WTC11 (cell line): ENCODE measurements at regions not wholly inside any gene's neighbourhood (a gene's known extent, or its start where the extent isn't known, plus 50 kb on each side); places are given as distances from the start of the nearest gene placed in this dataset.

ENCODE experiments used
- ATAC-seq: fragments of 200-7000 bp; cut with Tn5 transposase; 2 replicates; pipeline ENCODE4 v1.10.0; 2021; ENCODE audit warnings: mild to moderate bottlenecking, moderate library complexity
- CTCF ChIA-PET: fragments of 300-600 bp; sonication (Branson Sonifier 250); formaldehyde crosslinking; loops from one replicate; lab custom pipeline; 2021; ENCODE audit warnings: antibody characterized with exemption; lab: Charles Lee
- POLR2A ChIA-PET: fragments of 350-600 bp; sonication (Branson Sonifier 250); formaldehyde crosslinking; loops from one replicate; lab custom pipeline; 2021; ENCODE audit warnings: antibody characterized with exemption; lab: Charles Lee
- DNase-seq: peaks from one replicate; pipeline ENCODE4 v3.0.0; 2021; ENCODE audit warnings: low spot score
- H3K27ac Mint-ChIP-seq: 2 replicates; pipeline ENCODE4 v1.8.0; 2021; ENCODE audit warnings: mixed read lengths
- H3K27me3 Mint-ChIP-seq: 2 replicates; pipeline ENCODE4 v1.8.0; 2021; ENCODE audit warnings: low read depth, mild to moderate bottlenecking, moderate library complexity, mixed read lengths
- H3K36me3 Mint-ChIP-seq: 2 replicates; pipeline ENCODE4 v1.8.0; 2021; ENCODE audit warnings: mixed read lengths
- H3K4me1 Mint-ChIP-seq: 2 replicates; pipeline ENCODE4 v1.8.0; 2022; ENCODE audit warnings: mixed read lengths
- H3K4me3 Mint-ChIP-seq: 2 replicates; pipeline ENCODE4 v1.8.0; 2021; ENCODE audit warnings: mild to moderate bottlenecking, moderate library complexity, mixed read lengths
- H3K9me3 Mint-ChIP-seq: 2 replicates; pipeline ENCODE4 v1.8.0; 2021; ENCODE audit warnings: mixed read lengths
- CBFB ChIP-seq: sonication (generic); formaldehyde crosslinking; IDR thresholded peaks from 2 replicates; pipeline ENCODE4 v1.8.1; 2022; ENCODE audit warnings: mild to moderate bottlenecking, low read depth, missing genetic modification reagents
- ESRRA ChIP-seq: sonication (generic); formaldehyde crosslinking; IDR thresholded peaks from 2 replicates; pipeline ENCODE4 v1.8.1; 2022; ENCODE audit warnings: mild to moderate bottlenecking, missing genetic modification reagents, borderline replicate concordance
- ETV6 ChIP-seq: sonication (generic); formaldehyde crosslinking; IDR thresholded peaks from 2 replicates; pipeline ENCODE4 v1.8.1; 2022; ENCODE audit warnings: mild to moderate bottlenecking, missing genetic modification reagents
- FOXJ3 ChIP-seq: sonication (generic); formaldehyde crosslinking; IDR thresholded peaks from 2 replicates; pipeline ENCODE4 v1.9.0; 2021; ENCODE audit warnings: missing genetic modification reagents, mild to moderate bottlenecking, borderline replicate concordance
- GTF2I ChIP-seq: fragments of 250-450 bp; sonication (Bioruptor Pico); conservative IDR thresholded peaks from 2 replicates; pipeline ENCODE4 v1.4.0; 2021; ENCODE audit warnings: mild to moderate bottlenecking
- HMGA2 ChIP-seq: fragments of 250-450 bp; sonication (Bioruptor Pico); IDR thresholded peaks from 2 replicates; pipeline ENCODE4 v1.4.0; 2021; ENCODE audit warnings: mild to moderate bottlenecking, moderate library complexity
- IRF2 ChIP-seq: sonication (generic); formaldehyde crosslinking; IDR thresholded peaks from 2 replicates; pipeline ENCODE4 v1.8.0; 2022; ENCODE audit warnings: low read depth, missing genetic modification reagents, borderline replicate concordance
- JUN ChIP-seq: sonication (generic); formaldehyde crosslinking; IDR thresholded peaks from 2 replicates; pipeline ENCODE4 v1.8.0; 2023; ENCODE audit warnings: mild to moderate bottlenecking, missing genetic modification reagents
- MXD4 ChIP-seq: fragments of 250-450 bp; sonication (Bioruptor Pico); IDR thresholded peaks from 2 replicates; pipeline ENCODE4 v1.8.0; 2021; ENCODE audit warnings: mild to moderate bottlenecking, moderate library complexity, borderline replicate concordance
- MYBL2 ChIP-seq: sonication (generic); formaldehyde crosslinking; IDR thresholded peaks from 2 replicates; pipeline ENCODE4 v1.8.1; 2023; ENCODE audit warnings: mild to moderate bottlenecking, moderate library complexity, missing genetic modification reagents
- NR2C2 ChIP-seq: sonication (generic); formaldehyde crosslinking; IDR thresholded peaks from 2 replicates; pipeline ENCODE4 v1.8.0; 2022; ENCODE audit warnings: mild to moderate bottlenecking, missing genetic modification reagents
- PRRX2 ChIP-seq: fragments of 250-450 bp; sonication (Bioruptor Pico); IDR thresholded peaks from 2 replicates; pipeline ENCODE4 v1.8.0; 2021; ENCODE audit warnings: mild to moderate bottlenecking
- SOX15 ChIP-seq: fragments of 250-450 bp; sonication (Bioruptor Pico); IDR thresholded peaks from 2 replicates; pipeline ENCODE4 v1.9.0; 2021; ENCODE audit warnings: mild to moderate bottlenecking
- TEAD4 ChIP-seq: sonication (generic); formaldehyde crosslinking; IDR thresholded peaks from 2 replicates; pipeline ENCODE4 v1.8.0; 2022; ENCODE audit warnings: mild to moderate bottlenecking, missing genetic modification reagents
- TP53 ChIP-seq: sonication (generic); formaldehyde crosslinking; IDR thresholded peaks from 2 replicates; pipeline ENCODE4 v1.8.1; 2023; ENCODE audit warnings: mild to moderate bottlenecking, missing genetic modification reagents
- ZNF121 ChIP-seq: sonication (generic); formaldehyde crosslinking; IDR thresholded peaks from 2 replicates; pipeline ENCODE4 v1.8.0; 2023; ENCODE audit warnings: missing genetic modification reagents
- ZNF317 ChIP-seq: sonication (generic); formaldehyde crosslinking; IDR thresholded peaks from 2 replicates; pipeline ENCODE4 v1.8.1; 2023; ENCODE audit warnings: low read depth, mild to moderate bottlenecking, moderate library complexity, missing genetic modification reagents, borderline replicate concordance
- ZNF396 ChIP-seq: fragments of 250-450 bp; sonication (Bioruptor Pico); IDR thresholded peaks from 2 replicates; pipeline ENCODE4 v1.8.0; 2021; ENCODE audit warnings: mild to moderate bottlenecking, moderate library complexity, borderline replicate concordance
- ZNF416 ChIP-seq: fragments of 250-450 bp; sonication (Bioruptor Pico); IDR thresholded peaks from 2 replicates; pipeline ENCODE4 v1.9.0; 2021; ENCODE audit warnings: mild to moderate bottlenecking, inconsistent platforms
- TF ChIP-seq, protein P1 (sequence below): sonication (generic); formaldehyde crosslinking; IDR thresholded peaks from 2 replicates; pipeline ENCODE4 v1.8.1; 2022; ENCODE audit warnings: mild to moderate bottlenecking, moderate library complexity, missing genetic modification reagents
- TF ChIP-seq, protein P2 (sequence below): sonication (generic); formaldehyde crosslinking; IDR thresholded peaks from 2 replicates; pipeline ENCODE4 v1.8.1; 2023; ENCODE audit warnings: mild to moderate bottlenecking, missing genetic modification reagents, borderline replicate concordance
- TF ChIP-seq, protein P3 (sequence below): sonication (generic); formaldehyde crosslinking; IDR thresholded peaks from 2 replicates; pipeline ENCODE4 v1.8.1; 2023; ENCODE audit warnings: mild to moderate bottlenecking, missing genetic modification reagents
- TF ChIP-seq, protein P4 (sequence below): sonication (generic); formaldehyde crosslinking; IDR thresholded peaks from 2 replicates; pipeline ENCODE4 v1.8.0; 2022; ENCODE audit warnings: missing genetic modification reagents
- TF ChIP-seq, protein P5 (sequence below): sonication (generic); formaldehyde crosslinking; IDR thresholded peaks from 2 replicates; pipeline ENCODE4 v1.8.1; 2022; ENCODE audit warnings: low read depth, missing genetic modification reagents, borderline replicate concordance
- TF ChIP-seq, protein P6 (sequence below): sonication (generic); formaldehyde crosslinking; IDR thresholded peaks from 2 replicates; pipeline ENCODE4 v1.8.0; 2022; ENCODE audit warnings: mild to moderate bottlenecking, missing genetic modification reagents

DNA sequence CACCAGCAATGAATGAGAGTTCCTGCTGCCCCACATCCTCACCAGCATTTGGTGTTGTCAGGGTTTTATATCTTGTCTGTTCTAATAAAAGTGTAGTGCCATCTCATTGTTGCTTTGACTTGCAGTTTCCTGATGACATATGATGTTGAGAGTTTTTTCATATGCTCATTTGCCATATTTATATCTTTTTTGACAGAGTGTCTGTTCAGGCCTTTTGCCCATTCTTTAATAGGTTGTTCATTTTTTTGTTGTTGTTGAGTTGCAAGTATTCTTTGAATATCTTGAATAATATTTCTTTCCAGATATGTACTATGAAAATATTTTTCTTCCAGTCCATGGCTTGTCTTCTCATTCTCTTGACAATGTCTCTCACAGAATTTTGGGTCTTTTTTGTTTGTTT, 111.7 kb upstream of the KCNJ15 start:
- ATAC-seq, result no peak
- Mint-ChIP-seq H3K27ac (no peak overlapping the region), H3K4me3 (no peak overlapping the region), H3K36me3 (peaks cover 7% of the 10 kb centered on the region), H3K4me1 (peaks cover 12% of the 10 kb centered on the region), H3K9me3 (peaks cover 38% of the 10 kb centered on the region), H3K27me3 (no peaks in the 10 kb centered on the region; the same call in none of the 2 replicates)
- no peak for DNase-seq
- TF ChIP-seq TP53 (CRISPR knock-in tag) (no peak), PRRX2 (CRISPR knock-in tag) (no peak), ZNF121 (no peak), TEAD4 (no peak), ETV6 (CRISPR knock-in tag) (no peak), ZNF396 (CRISPR knock-in tag) (no peak), NR2C2 (CRISPR knock-in tag) (no peak), ESRRA (CRISPR knock-in tag) (no peak), JUN (CRISPR knock-in tag) (no peak), FOXJ3 (CRISPR knock-in tag) (no peak), CBFB (CRISPR knock-in tag) (no peak), ZNF317 (CRISPR knock-in tag) (no peak)
- TF ChIP-seq, protein P1, sequence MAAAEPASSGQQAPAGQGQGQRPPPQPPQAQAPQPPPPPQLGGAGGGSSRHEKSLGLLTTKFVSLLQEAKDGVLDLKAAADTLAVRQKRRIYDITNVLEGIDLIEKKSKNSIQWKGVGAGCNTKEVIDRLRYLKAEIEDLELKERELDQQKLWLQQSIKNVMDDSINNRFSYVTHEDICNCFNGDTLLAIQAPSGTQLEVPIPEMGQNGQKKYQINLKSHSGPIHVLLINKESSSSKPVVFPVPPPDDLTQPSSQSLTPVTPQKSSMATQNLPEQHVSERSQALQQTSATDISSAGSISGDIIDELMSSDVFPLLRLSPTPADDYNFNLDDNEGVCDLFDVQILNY (CRISPR knock-in tag), result no peak
- TF ChIP-seq, protein P2, sequence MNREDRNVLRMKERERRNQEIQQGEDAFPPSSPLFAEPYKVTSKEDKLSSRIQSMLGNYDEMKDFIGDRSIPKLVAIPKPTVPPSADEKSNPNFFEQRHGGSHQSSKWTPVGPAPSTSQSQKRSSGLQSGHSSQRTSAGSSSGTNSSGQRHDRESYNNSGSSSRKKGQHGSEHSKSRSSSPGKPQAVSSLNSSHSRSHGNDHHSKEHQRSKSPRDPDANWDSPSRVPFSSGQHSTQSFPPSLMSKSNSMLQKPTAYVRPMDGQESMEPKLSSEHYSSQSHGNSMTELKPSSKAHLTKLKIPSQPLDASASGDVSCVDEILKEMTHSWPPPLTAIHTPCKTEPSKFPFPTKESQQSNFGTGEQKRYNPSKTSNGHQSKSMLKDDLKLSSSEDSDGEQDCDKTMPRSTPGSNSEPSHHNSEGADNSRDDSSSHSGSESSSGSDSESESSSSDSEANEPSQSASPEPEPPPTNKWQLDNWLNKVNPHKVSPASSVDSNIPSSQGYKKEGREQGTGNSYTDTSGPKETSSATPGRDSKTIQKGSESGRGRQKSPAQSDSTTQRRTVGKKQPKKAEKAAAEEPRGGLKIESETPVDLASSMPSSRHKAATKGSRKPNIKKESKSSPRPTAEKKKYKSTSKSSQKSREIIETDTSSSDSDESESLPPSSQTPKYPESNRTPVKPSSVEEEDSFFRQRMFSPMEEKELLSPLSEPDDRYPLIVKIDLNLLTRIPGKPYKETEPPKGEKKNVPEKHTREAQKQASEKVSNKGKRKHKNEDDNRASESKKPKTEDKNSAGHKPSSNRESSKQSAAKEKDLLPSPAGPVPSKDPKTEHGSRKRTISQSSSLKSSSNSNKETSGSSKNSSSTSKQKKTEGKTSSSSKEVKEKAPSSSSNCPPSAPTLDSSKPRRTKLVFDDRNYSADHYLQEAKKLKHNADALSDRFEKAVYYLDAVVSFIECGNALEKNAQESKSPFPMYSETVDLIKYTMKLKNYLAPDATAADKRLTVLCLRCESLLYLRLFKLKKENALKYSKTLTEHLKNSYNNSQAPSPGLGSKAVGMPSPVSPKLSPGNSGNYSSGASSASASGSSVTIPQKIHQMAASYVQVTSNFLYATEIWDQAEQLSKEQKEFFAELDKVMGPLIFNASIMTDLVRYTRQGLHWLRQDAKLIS (CRISPR knock-in tag), result no peak
- POLR2A ChIA-PET, result no interaction called here
- CTCF ChIA-PET, result no interaction called here

DNA sequence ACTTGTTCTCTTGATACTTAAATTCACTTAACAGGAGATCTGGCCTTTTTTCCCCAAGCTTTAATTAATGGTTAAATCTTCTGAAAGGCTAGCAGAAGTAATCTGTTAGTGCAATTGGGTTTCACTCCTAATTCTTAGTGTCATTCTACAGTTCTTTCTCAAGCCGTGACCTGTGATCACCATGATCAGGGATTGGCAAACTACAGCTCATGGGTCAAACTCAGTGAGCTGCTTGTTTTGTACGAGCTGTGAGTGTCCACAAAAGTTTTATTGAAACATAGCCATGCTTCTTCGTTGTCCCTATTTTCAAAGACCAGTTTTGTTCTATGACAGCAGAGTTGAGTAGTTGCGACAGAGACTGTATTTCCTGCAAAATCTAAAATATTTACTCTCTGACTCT, 109.4 kb upstream of the KCNJ15 start:
- ATAC-seq (no peak), DNase-seq (no peak)
- CTCF ChIA-PET, result no interaction called here
- peaks cover 7% of the 10 kb centered on the region for H3K36me3 Mint-ChIP-seq
- H3K4me1 Mint-ChIP-seq, result peaks cover 12% of the 10 kb centered on the region
- H3K27ac Mint-ChIP-seq, result no peak overlapping the region
- H3K9me3 Mint-ChIP-seq, result peaks cover 31% of the 10 kb centered on the region
- H3K4me3 Mint-ChIP-seq, result no peak overlapping the region
- H3K27me3 Mint-ChIP-seq, result no peaks in the 10 kb centered on the region; the same call in 1 of the 2 replicates
- POLR2A ChIA-PET, result no interaction called here
- no peak for TF ChIP-seq SOX15
- TF ChIP-seq, protein P3, sequence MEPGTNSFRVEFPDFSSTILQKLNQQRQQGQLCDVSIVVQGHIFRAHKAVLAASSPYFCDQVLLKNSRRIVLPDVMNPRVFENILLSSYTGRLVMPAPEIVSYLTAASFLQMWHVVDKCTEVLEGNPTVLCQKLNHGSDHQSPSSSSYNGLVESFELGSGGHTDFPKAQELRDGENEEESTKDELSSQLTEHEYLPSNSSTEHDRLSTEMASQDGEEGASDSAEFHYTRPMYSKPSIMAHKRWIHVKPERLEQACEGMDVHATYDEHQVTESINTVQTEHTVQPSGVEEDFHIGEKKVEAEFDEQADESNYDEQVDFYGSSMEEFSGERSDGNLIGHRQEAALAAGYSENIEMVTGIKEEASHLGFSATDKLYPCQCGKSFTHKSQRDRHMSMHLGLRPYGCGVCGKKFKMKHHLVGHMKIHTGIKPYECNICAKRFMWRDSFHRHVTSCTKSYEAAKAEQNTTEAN (CRISPR knock-in tag), result no peak
- TF ChIP-seq MXD4 (CRISPR knock-in tag), result no peak
- TF ChIP-seq MYBL2, result no peak
- no peak for TF ChIP-seq ETV6 (CRISPR knock-in tag)
- TF ChIP-seq, protein P4, sequence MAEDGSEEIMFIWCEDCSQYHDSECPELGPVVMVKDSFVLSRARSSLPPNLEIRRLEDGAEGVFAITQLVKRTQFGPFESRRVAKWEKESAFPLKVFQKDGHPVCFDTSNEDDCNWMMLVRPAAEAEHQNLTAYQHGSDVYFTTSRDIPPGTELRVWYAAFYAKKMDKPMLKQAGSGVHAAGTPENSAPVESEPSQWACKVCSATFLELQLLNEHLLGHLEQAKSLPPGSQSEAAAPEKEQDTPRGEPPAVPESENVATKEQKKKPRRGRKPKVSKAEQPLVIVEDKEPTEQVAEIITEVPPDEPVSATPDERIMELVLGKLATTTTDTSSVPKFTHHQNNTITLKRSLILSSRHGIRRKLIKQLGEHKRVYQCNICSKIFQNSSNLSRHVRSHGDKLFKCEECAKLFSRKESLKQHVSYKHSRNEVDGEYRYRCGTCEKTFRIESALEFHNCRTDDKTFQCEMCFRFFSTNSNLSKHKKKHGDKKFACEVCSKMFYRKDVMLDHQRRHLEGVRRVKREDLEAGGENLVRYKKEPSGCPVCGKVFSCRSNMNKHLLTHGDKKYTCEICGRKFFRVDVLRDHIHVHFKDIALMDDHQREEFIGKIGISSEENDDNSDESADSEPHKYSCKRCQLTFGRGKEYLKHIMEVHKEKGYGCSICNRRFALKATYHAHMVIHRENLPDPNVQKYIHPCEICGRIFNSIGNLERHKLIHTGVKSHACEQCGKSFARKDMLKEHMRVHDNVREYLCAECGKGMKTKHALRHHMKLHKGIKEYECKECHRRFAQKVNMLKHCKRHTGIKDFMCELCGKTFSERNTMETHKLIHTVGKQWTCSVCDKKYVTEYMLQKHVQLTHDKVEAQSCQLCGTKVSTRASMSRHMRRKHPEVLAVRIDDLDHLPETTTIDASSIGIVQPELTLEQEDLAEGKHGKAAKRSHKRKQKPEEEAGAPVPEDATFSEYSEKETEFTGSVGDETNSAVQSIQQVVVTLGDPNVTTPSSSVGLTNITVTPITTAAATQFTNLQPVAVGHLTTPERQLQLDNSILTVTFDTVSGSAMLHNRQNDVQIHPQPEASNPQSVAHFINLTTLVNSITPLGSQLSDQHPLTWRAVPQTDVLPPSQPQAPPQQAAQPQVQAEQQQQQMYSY, result no peak
- TF ChIP-seq, protein P5, sequence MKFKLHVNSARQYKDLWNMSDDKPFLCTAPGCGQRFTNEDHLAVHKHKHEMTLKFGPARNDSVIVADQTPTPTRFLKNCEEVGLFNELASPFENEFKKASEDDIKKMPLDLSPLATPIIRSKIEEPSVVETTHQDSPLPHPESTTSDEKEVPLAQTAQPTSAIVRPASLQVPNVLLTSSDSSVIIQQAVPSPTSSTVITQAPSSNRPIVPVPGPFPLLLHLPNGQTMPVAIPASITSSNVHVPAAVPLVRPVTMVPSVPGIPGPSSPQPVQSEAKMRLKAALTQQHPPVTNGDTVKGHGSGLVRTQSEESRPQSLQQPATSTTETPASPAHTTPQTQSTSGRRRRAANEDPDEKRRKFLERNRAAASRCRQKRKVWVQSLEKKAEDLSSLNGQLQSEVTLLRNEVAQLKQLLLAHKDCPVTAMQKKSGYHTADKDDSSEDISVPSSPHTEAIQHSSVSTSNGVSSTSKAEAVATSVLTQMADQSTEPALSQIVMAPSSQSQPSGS (CRISPR knock-in tag), result no peak
- no peak for TF ChIP-seq TEAD4
- no peak for TF ChIP-seq NR2C2 (CRISPR knock-in tag)
- TF ChIP-seq IRF2 (CRISPR knock-in tag), result no peak
- no peak for TF ChIP-seq GTF2I (CRISPR knock-in tag)
- TF ChIP-seq ZNF416, result no peak
- TF ChIP-seq, protein P6, sequence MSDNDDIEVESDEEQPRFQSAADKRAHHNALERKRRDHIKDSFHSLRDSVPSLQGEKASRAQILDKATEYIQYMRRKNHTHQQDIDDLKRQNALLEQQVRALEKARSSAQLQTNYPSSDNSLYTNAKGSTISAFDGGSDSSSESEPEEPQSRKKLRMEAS, result no peak
- TF ChIP-seq HMGA2 (CRISPR knock-in tag), result no peak
